Breast epithelium (tissue), 3 donors: ENCODE measurements at regions not wholly inside any gene's neighbourhood (a gene's known extent, or its start where the extent isn't known, plus 50 kb on each side); places are given as distances from the start of the nearest gene placed in this dataset.

Source experiments
- CTCF ChIP-seq, 3 donors: fragments of 450-650 bp; IDR thresholded peaks; one replicate each; pipeline ENCODE4 v1.5.1; 2016 to 2017; ENCODE audit warnings: antibody characterized with exemption in 3 of 3, mild to moderate bottlenecking in 3 of 3, moderate library complexity in 3 of 3
- POLR2A ChIP-seq: fragments of 450-650 bp; IDR thresholded peaks from one replicate; pipeline ENCODE4 v1.6.1; 2016; ENCODE audit warnings: antibody characterized with exemption, mild to moderate bottlenecking, moderate library complexity
- POLR2AphosphoS5 ChIP-seq, 3 donors: sonication (generic); formaldehyde crosslinking; IDR thresholded peaks; one replicate each; pipeline ENCODE4 v1.6.1; 2017; ENCODE audit warnings: antibody characterized with exemption in 3 of 3

- TF ChIP-seq CTCF (IDR thresholded peaks at IDR 0.05) (no peak), POLR2A (no peak), POLR2AphosphoS5 (IDR thresholded peaks at IDR 0.05) (no peak)
These were observed 69.0 kb upstream of the FAM9B start for GRCh38 chrX:9102956-9103355.
